ENCODE measurements at regions not wholly inside any gene's neighbourhood (a gene's known extent, or its start where the extent isn't known, plus 50 kb on each side); places are given as distances from the start of the nearest gene placed in this dataset.

- CTCF ChIA-PET = no interaction called here
Measured at GRCh38 chr2:176772816-176773215, 439.8 kb upstream of the HNRNPA3 start.

DNA sequence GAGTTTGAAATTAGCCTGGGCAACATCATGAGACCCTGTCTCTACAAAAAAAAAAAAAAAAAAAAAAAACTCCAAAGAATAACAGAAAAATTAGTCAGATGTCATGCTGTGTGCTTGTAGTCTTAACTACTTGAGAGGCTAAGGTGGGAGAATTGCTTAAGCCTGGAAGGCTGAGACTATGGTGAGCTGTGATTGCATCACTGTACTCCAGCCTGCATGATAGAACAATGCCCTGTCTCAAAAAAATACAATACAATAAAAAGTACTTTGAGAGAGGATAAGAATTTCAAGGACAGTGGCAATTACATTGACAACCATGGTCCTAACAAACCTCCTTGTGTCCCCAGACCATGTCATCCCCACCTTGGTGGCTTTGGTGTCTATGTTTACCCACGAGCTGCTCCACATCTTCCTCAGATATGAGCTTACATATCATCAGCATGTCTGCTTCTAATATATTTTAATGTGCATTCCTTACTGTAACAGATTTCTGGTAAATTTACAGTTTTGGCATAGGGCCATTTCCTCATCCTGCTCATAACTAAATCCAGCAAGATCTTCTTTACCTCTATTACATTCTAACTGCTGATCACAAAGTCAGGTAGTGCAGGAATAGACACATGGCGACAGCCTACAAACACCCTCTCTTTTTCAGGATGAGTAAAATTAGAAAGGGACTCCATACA, 437.7 kb upstream of the HNRNPA3 start:
- TF ChIP-seq, protein P1, sequence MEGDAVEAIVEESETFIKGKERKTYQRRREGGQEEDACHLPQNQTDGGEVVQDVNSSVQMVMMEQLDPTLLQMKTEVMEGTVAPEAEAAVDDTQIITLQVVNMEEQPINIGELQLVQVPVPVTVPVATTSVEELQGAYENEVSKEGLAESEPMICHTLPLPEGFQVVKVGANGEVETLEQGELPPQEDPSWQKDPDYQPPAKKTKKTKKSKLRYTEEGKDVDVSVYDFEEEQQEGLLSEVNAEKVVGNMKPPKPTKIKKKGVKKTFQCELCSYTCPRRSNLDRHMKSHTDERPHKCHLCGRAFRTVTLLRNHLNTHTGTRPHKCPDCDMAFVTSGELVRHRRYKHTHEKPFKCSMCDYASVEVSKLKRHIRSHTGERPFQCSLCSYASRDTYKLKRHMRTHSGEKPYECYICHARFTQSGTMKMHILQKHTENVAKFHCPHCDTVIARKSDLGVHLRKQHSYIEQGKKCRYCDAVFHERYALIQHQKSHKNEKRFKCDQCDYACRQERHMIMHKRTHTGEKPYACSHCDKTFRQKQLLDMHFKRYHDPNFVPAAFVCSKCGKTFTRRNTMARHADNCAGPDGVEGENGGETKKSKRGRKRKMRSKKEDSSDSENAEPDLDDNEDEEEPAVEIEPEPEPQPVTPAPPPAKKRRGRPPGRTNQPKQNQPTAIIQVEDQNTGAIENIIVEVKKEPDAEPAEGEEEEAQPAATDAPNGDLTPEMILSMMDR (IDR thresholded peaks at IDR 0.05; ENCODE audit: insufficient read depth, low read length, missing control alignments) = no peak
- no peak overlapping the region for H3K4me3 ChIP-seq (ENCODE audit: low read depth, low read length)
- POLR2A ChIA-PET = no interaction called here
- CTCF ChIA-PET = interaction anchor here (1.3 kb wide), 1 partner anchor 374 kb away, joined by 3 read pairs; no protein-coding TSS in a partner anchor
- no peak for DNase-seq (ENCODE audit: low read depth, low spot score)

More at GRCh38 chr2:176772816-176773215, 439.8 kb upstream of the HNRNPA3 start:
- DNase-seq (ENCODE audit: low read depth, low spot score) = no peak
- POLR2A ChIA-PET = no interaction called here
- TF ChIP-seq, protein P1 (IDR thresholded peaks at IDR 0.05; ENCODE audit: insufficient read depth, low read length, missing control alignments) = no peak
- no peak overlapping the region for H3K4me3 ChIP-seq (ENCODE audit: low read depth, low read length)

DNA sequence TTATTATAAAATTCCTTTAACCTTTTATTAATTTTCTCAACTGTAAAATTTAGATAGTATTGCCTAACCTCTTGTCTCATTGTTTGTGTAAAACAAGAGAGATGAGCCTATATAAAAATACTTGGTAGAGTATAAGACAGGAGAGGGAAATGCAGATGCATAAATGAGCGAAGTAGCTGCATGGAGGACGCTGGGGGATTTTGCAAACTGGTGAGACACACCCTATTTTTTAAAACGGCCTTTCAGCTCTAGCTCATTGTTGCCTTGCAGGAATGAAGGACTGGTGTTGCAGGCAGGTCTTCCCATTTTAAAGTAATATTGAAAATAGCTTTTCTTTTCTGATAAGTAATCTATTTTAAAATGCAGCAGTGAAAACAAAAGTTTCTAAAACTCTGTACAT, 435.3 kb upstream of the HNRNPA3 start:
- ChIA-PET CTCF (no interaction called here), POLR2A (no interaction called here)
- DNase-seq (ENCODE audit: low read depth, low spot score) = no peak
- TF ChIP-seq, protein P1 (IDR thresholded peaks at IDR 0.05; ENCODE audit: insufficient read depth, low read length, missing control alignments) = no peak
- H3K4me3 ChIP-seq (ENCODE audit: low read depth, low read length) = no peak overlapping the region

GRCh38 chr2:176779917-176780316, 432.7 kb upstream of the HNRNPA3 start:
- POLR2A ChIA-PET = no interaction called here
- TF ChIP-seq, protein P1 (IDR thresholded peaks at IDR 0.05; ENCODE audit: insufficient read depth, low read length, missing control alignments) = no peak
- CTCF ChIA-PET = no interaction called here
- H3K4me3 ChIP-seq (ENCODE audit: low read depth, low read length) = no peak overlapping the region
- no peak for DNase-seq (ENCODE audit: low read depth, low spot score)

DNA sequence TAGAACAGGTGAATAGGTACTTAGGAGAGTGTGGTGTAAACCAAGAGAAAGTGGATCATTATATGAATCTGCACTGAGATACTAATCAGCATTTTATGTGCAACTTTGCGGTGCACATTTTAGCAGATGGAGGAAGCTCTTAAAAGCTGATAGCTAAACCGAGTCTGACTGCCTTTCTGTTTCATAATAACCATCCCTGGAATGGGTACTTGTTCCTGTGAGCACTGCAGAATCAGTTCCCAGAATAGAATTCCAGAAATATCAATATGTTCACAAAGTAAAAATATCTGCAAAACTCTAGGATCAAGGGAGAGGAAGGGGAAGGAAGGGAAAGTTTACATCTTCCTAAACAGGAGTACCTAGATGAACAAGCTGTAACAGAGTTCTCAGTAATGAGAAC, 432.2 kb upstream of the HNRNPA3 start:
- CTCF ChIA-PET = no interaction called here
- no peak overlapping the region for H3K4me3 ChIP-seq (ENCODE audit: low read depth, low read length)
- POLR2A ChIA-PET = no interaction called here
- no peak for DNase-seq (ENCODE audit: low read depth, low spot score)
- TF ChIP-seq, protein P1 (IDR thresholded peaks at IDR 0.05; ENCODE audit: insufficient read depth, low read length, missing control alignments) = no peak

- ChIA-PET POLR2A (no interaction called here), CTCF (no interaction called here)
- H3K4me3 ChIP-seq (ENCODE audit: low read depth, low read length) = no peak overlapping the region
- no peak for DNase-seq (ENCODE audit: low read depth, low spot score)
- TF ChIP-seq, protein P1 (IDR thresholded peaks at IDR 0.05; ENCODE audit: insufficient read depth, low read length, missing control alignments) = no peak
Measured at GRCh38 chr2:176781570-176782217, 430.9 kb upstream of the HNRNPA3 start.

Measured in AG04449 (cell line).